Mammary epithelial cell (primary cell): ENCODE measurements at regions not wholly inside any gene's neighbourhood (a gene's known extent, or its start where the extent isn't known, plus 50 kb on each side); places are given as distances from the start of the nearest gene placed in this dataset.

Experiments used
- EZH2 ChIP-seq: IDR thresholded peaks from 2 replicates; pipeline ENCODE4 v1.6.1; 2012; ENCODE audit warnings: low read length, inconsistent platforms, borderline replicate concordance
- TF ChIP-seq, protein P1 (sequence below), 2 donors: IDR thresholded peaks in 1 of 2; conservative IDR thresholded peaks in 1 of 2; 2 replicates each; pipeline ENCODE4 v1.5.1; 2011 to 2012; ENCODE audit warnings: inconsistent platforms in 2 of 2, low read length in 2 of 2, mild to moderate bottlenecking in 2 of 2, control low read depth in 1 of 2, low read depth in 1 of 2; ENCODE audit not compliant: insufficient read depth in 1 of 2; ENCODE audit errors: extremely low read depth in 1 of 2

GRCh38 chr7:24378871-24379616 is 95.1 kb downstream of the NPY start:
- TF ChIP-seq, protein P1, sequence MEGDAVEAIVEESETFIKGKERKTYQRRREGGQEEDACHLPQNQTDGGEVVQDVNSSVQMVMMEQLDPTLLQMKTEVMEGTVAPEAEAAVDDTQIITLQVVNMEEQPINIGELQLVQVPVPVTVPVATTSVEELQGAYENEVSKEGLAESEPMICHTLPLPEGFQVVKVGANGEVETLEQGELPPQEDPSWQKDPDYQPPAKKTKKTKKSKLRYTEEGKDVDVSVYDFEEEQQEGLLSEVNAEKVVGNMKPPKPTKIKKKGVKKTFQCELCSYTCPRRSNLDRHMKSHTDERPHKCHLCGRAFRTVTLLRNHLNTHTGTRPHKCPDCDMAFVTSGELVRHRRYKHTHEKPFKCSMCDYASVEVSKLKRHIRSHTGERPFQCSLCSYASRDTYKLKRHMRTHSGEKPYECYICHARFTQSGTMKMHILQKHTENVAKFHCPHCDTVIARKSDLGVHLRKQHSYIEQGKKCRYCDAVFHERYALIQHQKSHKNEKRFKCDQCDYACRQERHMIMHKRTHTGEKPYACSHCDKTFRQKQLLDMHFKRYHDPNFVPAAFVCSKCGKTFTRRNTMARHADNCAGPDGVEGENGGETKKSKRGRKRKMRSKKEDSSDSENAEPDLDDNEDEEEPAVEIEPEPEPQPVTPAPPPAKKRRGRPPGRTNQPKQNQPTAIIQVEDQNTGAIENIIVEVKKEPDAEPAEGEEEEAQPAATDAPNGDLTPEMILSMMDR (conservative IDR thresholded peaks at IDR 0.05 in 1 of 2, IDR thresholded peaks at IDR 0.05 in 1 of 2; ENCODE audit: extremely low read depth in 1 of 2, insufficient read depth in 1 of 2, low read depth in 1 of 2, low read length in 2 of 2), result no peak
- TF ChIP-seq EZH2, result no peak
